Myocyte (in vitro differentiated cells): ENCODE measurements at regions not wholly inside any gene's neighbourhood (a gene's known extent, or its start where the extent isn't known, plus 50 kb on each side); places are given as distances from the start of the nearest gene placed in this dataset.
A peak's percentile ranks its signal among the peaks of the same experiment; 100 is the strongest.
"Not testable (repeated sequence)": the region's sequence is repeated elsewhere in the genome, so short reads cannot be mapped to it uniquely, and the experiment has no call there.

Source experiments
- DNase-seq: peaks from one replicate; pipeline ENCODE4 v3.0.0-alpha.2; 2012; ENCODE audit warnings: low read depth

GRCh38 chr3:66842761-66843464 is 155.2 kb upstream of the KBTBD8 start:
- DNase-seq: not testable (repeated sequence)

- DNase-seq: no peak
Measured at GRCh38 chr3:66851894-66852613, 146.1 kb upstream of the KBTBD8 start.

GRCh38 chr3:66854601-66855151 is 143.4 kb upstream of the KBTBD8 start:
- no peak for DNase-seq

- no peak for DNase-seq
Measured at GRCh38 chr3:66856533-66856932, 141.6 kb upstream of the KBTBD8 start.

DNA sequence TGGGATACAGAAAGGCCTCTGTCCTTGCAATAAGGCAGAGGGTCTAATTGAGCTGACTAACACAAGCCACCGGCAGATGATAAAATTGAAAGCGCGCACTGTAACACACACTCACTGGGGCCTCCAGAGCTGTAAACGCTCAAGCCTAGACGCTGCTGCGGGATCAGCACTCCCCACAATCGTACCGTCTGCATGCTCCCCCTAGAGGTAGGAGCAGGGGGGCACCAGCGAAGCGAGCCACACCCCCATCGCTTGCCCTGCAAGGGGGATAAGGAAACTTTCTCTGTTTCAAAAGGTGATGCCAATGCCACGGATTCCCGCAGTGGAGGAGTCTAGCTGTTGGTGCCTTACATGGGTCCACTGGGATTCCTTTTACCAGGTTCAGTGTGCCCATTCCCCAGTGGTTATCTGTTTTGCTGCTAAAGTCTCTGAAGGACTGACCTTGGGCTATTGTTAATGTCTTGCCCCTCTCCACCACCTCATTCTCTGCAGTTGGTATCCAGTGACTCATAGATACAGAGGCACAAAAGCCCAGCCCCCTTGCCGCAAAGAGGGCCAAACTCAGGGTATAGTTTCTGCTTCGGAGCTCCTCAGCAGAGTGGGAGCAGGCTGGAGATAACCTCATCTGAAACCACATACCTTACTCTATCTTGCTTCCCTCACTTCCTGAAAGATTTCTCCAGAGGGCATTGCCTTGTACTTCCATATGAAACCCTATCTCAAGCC is 139.3 kb upstream of the KBTBD8 start:
- DNase-seq: no peak

GRCh38 chr3:66860771-66861170 is 137.3 kb upstream of the KBTBD8 start:
- no peak for DNase-seq

DNA sequence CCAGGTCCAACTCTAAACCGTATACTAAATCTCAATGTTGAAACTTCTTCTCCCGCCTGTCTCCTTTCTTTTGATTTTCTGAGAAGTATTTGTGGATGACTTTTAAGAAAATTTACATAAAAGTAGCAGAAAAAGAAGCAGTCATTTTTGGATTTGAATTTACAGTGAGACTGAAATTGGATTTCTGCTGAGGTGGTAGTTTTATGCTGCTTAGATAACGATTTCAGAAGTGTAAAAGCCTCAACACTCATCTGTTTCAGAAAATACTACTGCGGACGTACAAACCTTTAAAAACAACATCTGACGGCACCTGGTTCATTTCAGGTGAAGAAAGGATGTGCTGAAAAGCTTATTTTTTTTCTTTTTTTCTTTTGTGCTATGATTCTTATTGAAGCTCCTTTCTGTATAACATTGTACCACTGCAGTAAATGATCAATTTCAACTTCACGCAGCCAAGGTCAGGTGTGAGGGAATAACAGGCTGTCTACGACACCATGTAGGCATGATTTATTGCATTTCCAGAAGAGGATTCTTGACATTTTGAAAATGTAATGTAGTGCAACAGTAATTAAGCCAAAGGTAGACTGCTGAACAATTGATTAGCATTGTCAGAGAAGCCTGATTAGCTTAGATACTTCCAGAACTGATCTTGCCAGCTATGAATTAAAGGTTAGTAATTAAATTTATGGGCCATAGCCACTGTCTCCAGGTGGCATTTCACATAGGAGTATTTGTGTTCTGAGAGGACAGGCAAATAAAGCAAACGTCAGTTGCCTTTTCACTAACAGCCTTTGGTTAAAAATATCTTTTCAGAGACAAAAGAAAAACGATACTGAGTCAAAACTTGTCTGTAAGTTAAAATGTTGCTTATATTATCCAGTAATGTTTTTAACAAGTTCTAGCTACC is 134.6 kb upstream of the KBTBD8 start:
- DNase-seq: no peak

GRCh38 chr3:66884659-66885058 is 113.4 kb upstream of the KBTBD8 start:
- DNase-seq: no peak

- no peak for DNase-seq
Measured at GRCh38 chr3:66885326-66886000, 112.6 kb upstream of the KBTBD8 start.

- peak; percentile 60 for DNase-seq
Measured at GRCh38 chr3:66889750-66890494, 108.2 kb upstream of the KBTBD8 start.

- DNase-seq: no peak
Measured at GRCh38 chr3:66898155-66898554, 100.0 kb upstream of the KBTBD8 start.

DNA sequence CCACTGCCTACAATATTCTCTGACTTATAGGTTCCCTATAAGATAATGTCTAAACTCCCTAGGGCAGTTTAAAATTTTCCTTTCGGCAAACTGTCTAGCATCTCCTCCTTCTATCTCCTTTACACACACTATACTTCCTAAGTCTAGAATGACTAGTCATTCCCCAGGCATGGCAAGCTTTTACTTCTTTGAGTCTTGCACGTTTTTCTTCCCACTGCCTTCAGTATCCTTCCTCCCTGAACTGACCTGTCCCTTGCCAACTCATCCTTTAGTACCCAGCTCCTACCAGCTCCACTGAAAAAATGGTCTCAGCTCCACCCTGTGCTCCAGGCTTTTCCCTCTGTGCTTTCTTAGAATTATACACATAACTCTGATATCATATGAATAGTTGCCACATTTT is 93.8 kb upstream of the KBTBD8 start:
- DNase-seq: no peak

- DNase-seq: no peak
Measured at GRCh38 chr3:66904831-66905493, 93.1 kb upstream of the KBTBD8 start.

GRCh38 chr3:66907136-66907535 is 91.0 kb upstream of the KBTBD8 start:
- no peak for DNase-seq

GRCh38 chr3:66910266-66911055 is 87.6 kb upstream of the KBTBD8 start:
- DNase-seq: no peak

DNA sequence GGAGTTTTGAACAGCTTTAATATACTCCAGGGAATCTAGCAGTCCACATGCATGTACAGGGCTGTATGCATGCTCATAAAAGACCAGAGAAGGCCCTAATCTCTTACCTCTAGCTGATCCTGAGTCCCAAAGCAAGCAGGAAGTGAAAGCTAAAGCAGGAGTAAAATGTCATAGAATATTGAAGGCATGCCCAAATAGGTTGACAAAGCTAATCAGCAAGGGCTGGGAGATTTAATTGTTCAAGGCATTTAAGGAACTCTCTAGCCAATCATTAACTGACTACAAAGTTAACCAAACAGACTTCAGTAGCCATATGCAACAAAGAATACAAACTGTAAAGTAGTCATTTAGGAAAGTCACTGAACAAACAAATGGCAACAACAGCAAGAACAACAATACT is 85.8 kb upstream of the KBTBD8 start:
- no peak for DNase-seq

DNA sequence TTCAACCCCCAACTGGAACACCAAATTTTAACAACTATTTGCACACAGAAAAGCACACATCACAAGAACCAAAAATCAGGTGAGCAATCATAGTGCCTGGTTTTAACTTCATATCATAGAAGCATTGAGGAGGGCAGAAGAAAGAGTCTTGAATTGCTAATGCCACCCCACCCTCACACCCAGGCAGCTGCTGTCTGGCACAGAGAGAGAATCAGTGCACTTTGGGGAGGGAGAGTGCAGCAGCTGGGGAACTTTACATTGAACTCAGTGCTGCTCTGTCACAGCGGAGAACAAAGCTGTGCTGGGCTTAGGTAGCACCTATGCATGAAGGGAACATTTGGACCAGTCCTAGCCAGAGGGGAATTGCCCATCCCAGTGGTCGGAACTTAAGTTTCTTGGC is 76.0 kb upstream of the KBTBD8 start:
- DNase-seq: no peak

- DNase-seq: no peak
Measured at GRCh38 chr3:66923969-66924368, 74.1 kb upstream of the KBTBD8 start.
